PC-9 (cell line): ENCODE measurements at regions not wholly inside any gene's neighbourhood (a gene's known extent, or its start where the extent isn't known, plus 50 kb on each side); places are given as distances from the start of the nearest gene placed in this dataset.

ENCODE experiments used
- CTCF ChIP-seq: fragments of 200-600 bp; sonication (generic); conservative IDR thresholded peaks from 2 replicates; pipeline ENCODE4 v1.6.1; 2017; ENCODE audit warnings: mixed run types, antibody characterized with exemption, mild to moderate bottlenecking, moderate library complexity
- EZH2 ChIP-seq: fragments of 200-600 bp; sonication (generic); IDR thresholded peaks from 2 replicates; pipeline ENCODE4 v1.8.0; 2017; ENCODE audit warnings: antibody characterized with exemption, low read depth

GRCh38 chr2:76318848-76319360 lies 608.2 kb upstream of the GCFC2 start:
- TF ChIP-seq CTCF, result no peak
- TF ChIP-seq EZH2, result no peak
